HG02981 (cell line): ENCODE measurements at regions not wholly inside any gene's neighbourhood (a gene's known extent, or its start where the extent isn't known, plus 50 kb on each side); places are given as distances from the start of the nearest gene placed in this dataset.

Source experiments
- ATAC-seq: cut with Tn5 transposase; IDR thresholded peaks from one replicate; pipeline ENCODE4 v1.9.1; 2021; ENCODE audit warnings: mild to moderate bottlenecking, moderate library complexity; ENCODE audit not compliant: unreplicated experiment

- no peak for ATAC-seq
These were observed 94.6 kb upstream of the UST start for GRCh38 chr6:148652205-148652604.

DNA sequence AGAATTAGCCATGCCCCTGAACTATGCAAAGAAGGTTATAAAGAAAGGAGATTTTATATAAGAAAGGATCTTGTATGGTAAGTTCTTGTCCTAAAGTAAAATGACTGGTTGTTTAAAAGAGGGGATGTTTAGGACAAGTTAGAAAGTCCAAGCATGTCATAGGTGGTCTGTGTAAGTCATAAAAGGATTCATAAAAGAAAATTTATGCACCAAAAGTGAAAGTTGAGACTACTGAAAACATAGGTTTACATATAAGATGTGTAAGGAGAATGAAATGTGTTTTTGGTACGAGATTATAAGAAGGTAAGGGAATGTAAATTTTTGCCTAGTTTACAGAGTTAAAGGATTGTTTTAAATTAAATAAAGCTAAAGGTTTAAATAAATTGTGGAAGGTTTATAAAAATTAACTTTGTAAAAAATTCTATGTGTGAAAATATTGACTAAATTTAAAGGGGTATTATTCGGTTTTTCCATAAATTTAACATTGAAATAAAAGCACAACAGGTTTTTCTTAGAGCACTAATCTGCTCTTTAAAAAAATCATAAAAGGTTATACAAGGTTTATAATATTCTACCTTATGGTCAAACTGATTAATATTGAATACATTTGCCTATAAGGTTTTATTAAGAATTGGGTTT, 93.6 kb upstream of the UST start:
- no peak for ATAC-seq

GRCh38 chr6:148657048-148657447, 89.8 kb upstream of the UST start:
- no peak for ATAC-seq

DNA sequence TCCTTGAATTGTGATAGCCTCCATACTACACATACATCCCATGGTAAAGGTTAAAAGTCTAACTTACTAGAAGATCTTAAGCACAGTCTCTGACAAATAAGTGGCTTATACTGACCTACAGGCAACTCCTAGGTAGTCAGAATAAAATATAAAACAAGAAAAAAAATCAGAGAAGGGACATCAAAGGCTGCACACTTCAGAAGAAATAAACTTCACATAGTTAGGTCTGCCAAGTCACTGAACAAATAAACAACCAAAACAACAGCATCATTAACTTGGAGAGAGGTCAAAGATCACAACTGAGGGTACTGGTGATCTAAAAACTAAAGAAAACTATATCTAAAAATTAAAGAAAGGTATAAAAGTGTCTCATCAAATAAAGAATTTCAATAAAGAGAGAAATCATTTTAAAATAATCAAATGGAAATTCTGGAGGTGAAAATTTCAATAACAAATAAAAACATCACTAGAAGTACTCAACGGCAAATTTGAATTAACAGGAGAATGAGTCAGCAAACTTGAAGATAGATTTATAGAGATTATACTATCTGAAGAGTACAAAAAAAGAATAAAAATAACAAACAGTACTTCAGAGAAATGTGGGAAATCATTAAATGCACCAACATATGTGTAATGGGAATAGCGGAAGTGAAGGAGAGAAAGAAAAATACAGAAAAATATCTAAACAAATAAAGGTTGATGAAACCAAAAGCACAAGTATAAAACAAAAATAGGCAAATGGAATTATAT, 88.0 kb upstream of the UST start:
- no peak for ATAC-seq

DNA sequence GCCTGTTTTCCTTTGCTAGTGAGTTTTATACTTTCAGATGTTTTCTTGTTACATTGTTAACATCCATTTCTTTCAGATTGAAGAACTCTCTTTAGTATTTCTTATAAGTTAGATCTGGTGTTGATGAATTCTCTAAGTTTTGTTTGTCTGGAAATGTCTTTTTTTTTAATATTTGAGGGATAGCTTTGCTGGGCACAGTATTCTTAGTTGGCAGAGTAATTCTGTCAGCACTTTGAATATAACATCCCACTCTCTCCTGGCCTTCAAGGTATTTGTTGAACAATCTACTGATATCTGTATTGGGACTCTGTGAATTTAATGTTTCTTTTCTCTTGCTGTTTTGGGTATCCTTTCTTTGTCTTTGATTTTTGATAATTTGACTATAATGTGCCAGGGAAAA, 79.4 kb upstream of the UST start:
- ATAC-seq, result no peak

GRCh38 chr6:148671085-148671484, 75.7 kb upstream of the UST start:
- ATAC-seq, result no peak

GRCh38 chr6:148671952-148672351, 74.9 kb upstream of the UST start:
- no peak for ATAC-seq

- ATAC-seq, result no peak
These were observed 72.5 kb upstream of the UST start for GRCh38 chr6:148674306-148674705.

GRCh38 chr6:148677594-148678476, 69.0 kb upstream of the UST start:
- ATAC-seq, result peak; percentile 79

GRCh38 chr6:148678682-148679081, 68.1 kb upstream of the UST start:
- ATAC-seq, result no peak

GRCh38 chr6:148681666-148682065, 65.2 kb upstream of the UST start:
- no peak for ATAC-seq

- ATAC-seq, result no peak
These were observed 64.6 kb upstream of the UST start for GRCh38 chr6:148682252-148682651.

DNA sequence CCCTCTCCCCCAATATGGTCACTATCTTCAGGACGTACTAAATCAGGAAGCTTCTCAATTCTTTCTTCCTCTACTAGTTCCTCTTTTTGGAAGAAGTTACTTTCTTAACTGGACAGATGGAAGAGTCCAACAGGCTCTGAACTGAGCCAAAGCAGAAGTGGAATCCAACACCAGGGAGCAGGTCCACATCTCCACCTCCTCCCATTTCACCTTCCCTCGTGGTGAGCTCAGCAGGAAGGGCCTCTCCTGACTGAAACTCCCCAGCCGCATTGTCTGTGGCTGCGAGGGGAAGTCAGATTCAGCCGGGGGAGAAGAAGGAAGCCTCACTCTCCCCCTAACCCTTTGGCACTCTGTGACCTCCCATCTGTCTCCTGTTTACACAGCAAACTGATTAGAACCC, 63.8 kb upstream of the UST start:
- no peak for ATAC-seq

GRCh38 chr6:148689168-148689567, 57.7 kb upstream of the UST start:
- no peak for ATAC-seq

- ATAC-seq, result peak; percentile 73
These were observed 52.8 kb upstream of the UST start for GRCh38 chr6:148693882-148694484.
